K562 (cell line): ENCODE measurements at regions not wholly inside any gene's neighbourhood (a gene's known extent, or its start where the extent isn't known, plus 50 kb on each side); places are given as distances from the start of the nearest gene placed in this dataset.

Source experiments
- ATAC-seq: fragments of 200-7000 bp; cut with Tn5 transposase; 3 replicates; pipeline ENCODE4 v1.9.1; 2020; ENCODE audit warnings: moderate library complexity
- BruUV-seq: library from RNA; stranded (reverse); fragments of 400-500 nt; replicated peaks from 2 replicates; lab custom pipeline; 2021; lab: Mats Ljungman, UMichigan
- CTCF ChIA-PET: fragments of 300-600 bp; formaldehyde crosslinking; extraction: SDS; loops from one replicate; lab custom pipeline; 2021; ENCODE audit warnings: low intra/inter-chr PET ratio; lab: Yijun Ruan, JAX
- POLR2A ChIA-PET: fragments of 300-600, 350-650 bp; sonication (Branson Sonifier 250); formaldehyde crosslinking; extraction: SDS; loops from one replicate; lab custom pipeline; 2021; ENCODE audit warnings: antibody characterized with exemption, inconsistent platforms; lab: Yijun Ruan, JAX
- DNase-seq, 4 experiments: peaks; one replicate each; pipeline versions ENCODE4 v3.0.0 to v3.0.0-alpha.2; 2011 to 2018; ENCODE audit warnings: low spot score in 3 of 4, mixed read lengths in 3 of 4; ENCODE audit errors: extremely low read depth in 1 of 4
- FAIRE-seq: peaks from 2 replicates; lab custom pipeline; 2011; peaks lifted over from hg19 to GRCh38; lab: Jason Lieb, UNC
- H2AFZ ChIP-seq: 2 replicates; pipeline ENCODE4 v1.6.0; 2011; ENCODE audit warnings: low read depth, low read length, control low read depth, inconsistent platforms
- H3K27ac ChIP-seq: fragments of 200-600 bp; 3 replicates; pipeline ENCODE4 v1.8.0; 2011; ENCODE audit warnings: low read depth, mild to moderate bottlenecking, control low read depth, inconsistent platforms, low read length, moderate library complexity, mixed read lengths; ENCODE audit errors: extremely low read depth
- H3K27me3 ChIP-seq, 2 experiments: fragments of 300-600 bp in 1 of 2; 2 replicates in 1 of 2; 3 replicates in 1 of 2; pipeline versions ENCODE4 v1.6.0 to v1.8.0; 2011; ENCODE audit warnings: inconsistent platforms in 2 of 2, low read length in 2 of 2, mild to moderate bottlenecking in 1 of 2, mixed read lengths in 1 of 2, moderate library complexity in 1 of 2; ENCODE audit not compliant: control insufficient read depth in 2 of 2, insufficient read depth in 2 of 2
- H3K36me3 ChIP-seq: fragments of 300-600 bp; 3 replicates; pipeline ENCODE4 v1.8.0; 2011; ENCODE audit warnings: mild to moderate bottlenecking, low read length, inconsistent platforms; ENCODE audit not compliant: control insufficient read depth, insufficient read depth
- H3K4me1 ChIP-seq, 2 experiments: fragments of 200-600 bp in 1 of 2; replicated peaks in 1 of 2; 2 replicates in 1 of 2; 3 replicates in 1 of 2; pipeline versions ENCODE4 v1.5.1 to v1.8.0; 2011; ENCODE audit warnings: inconsistent platforms in 2 of 2, low read length in 2 of 2, mild to moderate bottlenecking in 1 of 2, mixed read lengths in 1 of 2, moderate library complexity in 1 of 2; ENCODE audit not compliant: control insufficient read depth in 2 of 2, insufficient read depth in 2 of 2
- H3K4me2 ChIP-seq: 2 replicates; pipeline ENCODE4 v1.6.1; 2011; ENCODE audit warnings: low read length, control low read depth, inconsistent platforms, mixed read lengths; ENCODE audit not compliant: insufficient read depth
- H3K4me3 ChIP-seq: fragments of 200-600 bp; sonication (generic), shearing (Covaris generic); 2 replicates; pipeline ENCODE4 v1.5.1; 2016; ENCODE audit warnings: control low read depth, inconsistent platforms
- H3K79me2 ChIP-seq: fragments of 200-600 bp; 3 replicates; pipeline ENCODE4 v1.8.0; 2011; ENCODE audit warnings: low read length, inconsistent platforms; ENCODE audit not compliant: control insufficient read depth, insufficient read depth
- H3K9ac ChIP-seq, 2 experiments: 2 replicates each; pipeline versions ENCODE4 v1.6.0 to v1.6.1; 2011; ENCODE audit warnings: low read depth in 2 of 2, low read length in 2 of 2, control low read depth in 1 of 2, inconsistent platforms in 1 of 2, mild to moderate bottlenecking in 1 of 2, mixed read lengths in 1 of 2; ENCODE audit not compliant: insufficient read depth in 1 of 2
- H3K9me1 ChIP-seq: one replicate; pipeline ENCODE4 v1.6.0; 2011; ENCODE audit warnings: inconsistent platforms, mild to moderate bottlenecking, low read length, moderate library complexity; ENCODE audit not compliant: control insufficient read depth, insufficient read depth
- H3K9me3 ChIP-seq: replicated peaks from 2 replicates; pipeline ENCODE4 v1.5.1; 2011; ENCODE audit warnings: low read depth, low read length, inconsistent platforms; ENCODE audit not compliant: control insufficient read depth, insufficient read depth
- H4K20me1 ChIP-seq: replicated peaks from 2 replicates; pipeline ENCODE4 v1.6.1; 2011; ENCODE audit warnings: low read length, inconsistent platforms, mixed read lengths; ENCODE audit not compliant: control insufficient read depth, insufficient read depth
- CCAR2 ChIP-seq: fragments of 200-400 bp; formaldehyde crosslinking; IDR thresholded peaks from 2 replicates; pipeline ENCODE4 v1.6.1; 2017; ENCODE audit warnings: mild to moderate bottlenecking, low read depth, low read length
- KAT7 ChIP-seq: sonication (generic); formaldehyde crosslinking; IDR thresholded peaks from 2 replicates; pipeline ENCODE4 v1.8.0; 2022; ENCODE audit warnings: missing genetic modification reagents, mild to moderate bottlenecking, borderline replicate concordance
- MCM2 ChIP-seq: fragments of 450-650 bp; IDR thresholded peaks from 2 replicates; pipeline ENCODE4 v1.6.1; 2017; ENCODE audit warnings: low read depth, mild to moderate bottlenecking
- PKNOX1 ChIP-seq: fragments of 450-650 bp; IDR thresholded peaks from 2 replicates; pipeline ENCODE4 v1.6.1; 2016
- TBL1XR1 ChIP-seq, 2 experiments: IDR thresholded peaks; 2 replicates each; pipeline ENCODE4 v1.6.1; 2012; ENCODE audit warnings: improper control_type of control experiment in 2 of 2, low read length in 2 of 2, mild to moderate bottlenecking in 1 of 2
- ZBTB1 ChIP-seq: sonication (generic); formaldehyde crosslinking; IDR thresholded peaks from 2 replicates; pipeline ENCODE4 v1.8.1; 2023; ENCODE audit warnings: missing genetic modification reagents, low read depth, mild to moderate bottlenecking, borderline replicate concordance
- ZBTB11 ChIP-seq, 3 experiments: fragments of 200-800 bp in 1 of 3; fragments of 250-450 bp in 1 of 3; fragments of 450-650 bp in 1 of 3; sonication (Bioruptor Pico) in 1 of 3; sonication (Bioruptor generic) in 1 of 3; formaldehyde crosslinking in 1 of 3; IDR thresholded peaks; 2 replicates each; pipeline versions ENCODE4 v1.6.1 to v1.8.0; 2016 to 2022; ENCODE audit warnings: mild to moderate bottlenecking in 2 of 3, missing genetic modification characterization in 2 of 3, missing compliant biosample characterization in 1 of 3, moderate library complexity in 1 of 3
- WGBS: fragments of 100-300 bp; shearing (Covaris generic); methylation state at CpG from one replicate; pipeline ENCODE4 v1.1.6; 2016; ENCODE audit warnings: low coverage, mixed read lengths; ENCODE audit not compliant: insufficient coverage; ENCODE audit errors: missing lambda C conversion rate; 5-methylcytosine and 5-hydroxymethylcytosine counted together
- in situ Hi-C: fragments of 300-500 bp; cut with MboI; formaldehyde crosslinking; loops from 4 replicates; pipeline ENCODE4 v1.15.0; 2018; ENCODE audit warnings: inconsistent platforms, mixed read lengths
- intact Hi-C: fragments of 100-400 bp; cut with micrococcal nuclease; formaldehyde crosslinking; loops from 2 replicates; pipeline ENCODE4 v1.14.2; 2022

- H2AFZ ChIP-seq: no peak overlapping the region
- FAIRE-seq: no peak
- H3K4me2 ChIP-seq: no peak overlapping the region
- no peaks in the 10 kb centered on the region for H3K79me2 ChIP-seq
- CTCF ChIA-PET: no interaction called here
- POLR2A ChIA-PET: no interaction called here
- no peaks in the 10 kb centered on the region for H4K20me1 ChIP-seq
- H3K4me1 ChIP-seq: no peaks in the 10 kb centered on the region
- H3K9me3 ChIP-seq: peaks cover 2% of the 10 kb centered on the region
- H3K9ac ChIP-seq: no peak overlapping the region
- H3K27ac ChIP-seq: no peak overlapping the region
- 0% methylated on average over 3 of the region's 3 CpGs for WGBS
- intact Hi-C loops: no loop called here
- no peak overlapping the region for H3K4me3 ChIP-seq
- BruUV-seq: no TSS peak
- no peaks in the 10 kb centered on the region for H3K27me3 ChIP-seq
- TF ChIP-seq MCM2: no peak
- TF ChIP-seq CCAR2: no peak
- no peak for TF ChIP-seq TBL1XR1 (IDR thresholded peaks at IDR 0.05; ENCODE audit: low read length in 2 of 2)
- TF ChIP-seq, all 486 proteins: peak for 0
- no peak for ATAC-seq
- in situ Hi-C loops: no loop called here
- Histone ChIP-seq H3K9me1 (no peaks in the 10 kb centered on the region), H3K36me3 (no peaks in the 10 kb centered on the region)
- DNase-seq: no peak
Observed at GRCh38 chr1:177772386-177772960, 197.4 kb downstream of the SEC16B start.

GRCh38 chr1:177771688-177772087 is 198.2 kb downstream of the SEC16B start:
- H3K4me2 ChIP-seq: no peak overlapping the region
- H3K9me1 ChIP-seq: no peaks in the 10 kb centered on the region
- TF ChIP-seq ZBTB11 (CRISPR knock-in tag; IDR thresholded peaks at IDR 0.05) (no peak), ZBTB1 (CRISPR knock-in tag) (no peak), KAT7 (CRISPR knock-in tag) (no peak), PKNOX1 (no peak)
- TF ChIP-seq, all 486 proteins: peak for 0
- intact Hi-C loops: no loop called here
- no peaks in the 10 kb centered on the region for H3K36me3 ChIP-seq
- H4K20me1 ChIP-seq: no peaks in the 10 kb centered on the region
- H3K27ac ChIP-seq: no peak overlapping the region
- no peaks in the 10 kb centered on the region for H3K79me2 ChIP-seq
- POLR2A ChIA-PET: no interaction called here
- BruUV-seq: no TSS peak
- DNase-seq (no peak), FAIRE-seq (no peak), ATAC-seq (no peak)
- peaks cover 2% of the 10 kb centered on the region for H3K9me3 ChIP-seq
- no peaks in the 10 kb centered on the region for H3K4me1 ChIP-seq
- WGBS: 0% methylated on average over 2 of the region's 2 CpGs
- CTCF ChIA-PET: no interaction called here
- no peak overlapping the region for H2AFZ ChIP-seq
- H3K4me3 ChIP-seq: no peak overlapping the region
- in situ Hi-C loops: no loop called here
- no peaks in the 10 kb centered on the region for H3K27me3 ChIP-seq
- no peak overlapping the region for H3K9ac ChIP-seq
